ENCODE measurements at regions not wholly inside any gene's neighbourhood (a gene's known extent, or its start where the extent isn't known, plus 50 kb on each side); places are given as distances from the start of the nearest gene placed in this dataset.

- DNase-seq (ENCODE audit: low read depth in 2 of 2) = no peak
Observed at GRCh38 chr15:68524753-68525584, 53.8 kb upstream of the CORO2B start.

- DNase-seq (ENCODE audit: low read depth in 2 of 2) = no peak
Observed at GRCh38 chr15:68525815-68526214, 53.0 kb upstream of the CORO2B start.

GRCh38 chr15:68526269-68526668, 52.5 kb upstream of the CORO2B start:
- DNase-seq (ENCODE audit: low read depth in 2 of 2) = no peak

- DNase-seq (ENCODE audit: low read depth in 2 of 2) = no peak
Observed at GRCh38 chr15:68526784-68527183, 52.0 kb upstream of the CORO2B start.

- DNase-seq (ENCODE audit: low read depth in 2 of 2) = peak; percentile 77 to 80
Observed at GRCh38 chr15:68528626-68529290, 50.0 kb upstream of the CORO2B start.
